Breast epithelium (tissue), 3 donors: ENCODE measurements at regions not wholly inside any gene's neighbourhood (a gene's known extent, or its start where the extent isn't known, plus 50 kb on each side); places are given as distances from the start of the nearest gene placed in this dataset.

ENCODE experiments used
- CTCF ChIP-seq, 3 donors: fragments of 450-650 bp; IDR thresholded peaks; one replicate each; pipeline ENCODE4 v1.5.1; 2016 to 2017; ENCODE audit warnings: antibody characterized with exemption in 3 of 3, mild to moderate bottlenecking in 3 of 3, moderate library complexity in 3 of 3
- POLR2A ChIP-seq: fragments of 450-650 bp; IDR thresholded peaks from one replicate; pipeline ENCODE4 v1.6.1; 2016; ENCODE audit warnings: antibody characterized with exemption, mild to moderate bottlenecking, moderate library complexity

GRCh38 chr13:71274923-71275608, 591.9 kb downstream of the DACH1 start:
- TF ChIP-seq CTCF (IDR thresholded peaks at IDR 0.05) (no peak), POLR2A (no peak)
